Liver (tissue), 3 donors: ENCODE measurements at regions not wholly inside any gene's neighbourhood (a gene's known extent, or its start where the extent isn't known, plus 50 kb on each side); places are given as distances from the start of the nearest gene placed in this dataset.

Experiments
- ATF3 ChIP-seq: IDR thresholded peaks from 2 replicates; pipeline ENCODE4 v1.6.1; 2016; ENCODE audit warnings: antibody characterized with exemption
- FOXA1 ChIP-seq: IDR thresholded peaks from 2 replicates; pipeline ENCODE4 v1.6.1; 2016; ENCODE audit warnings: antibody characterized with exemption
- GABPA ChIP-seq, 2 donors: IDR thresholded peaks in 1 of 2; conservative IDR thresholded peaks in 1 of 2; 2 replicates each; pipeline ENCODE4 v1.6.1; 2016; ENCODE audit warnings: antibody characterized with exemption in 2 of 2, mild to moderate bottlenecking in 1 of 2, moderate library complexity in 1 of 2
- HNF4A ChIP-seq, 2 donors: conservative IDR thresholded peaks; 2 replicates each; pipeline ENCODE4 v1.6.1; 2016; ENCODE audit warnings: antibody characterized with exemption in 2 of 2, mild to moderate bottlenecking in 2 of 2
- REST ChIP-seq: IDR thresholded peaks from 2 replicates; pipeline ENCODE4 v1.6.1; 2016; ENCODE audit warnings: antibody characterized with exemption, mild to moderate bottlenecking
- SP1 ChIP-seq: IDR thresholded peaks from 2 replicates; pipeline ENCODE4 v1.6.1; 2018; ENCODE audit warnings: antibody characterized with exemption, mild to moderate bottlenecking
- YY1 ChIP-seq: IDR thresholded peaks from 2 replicates; pipeline ENCODE4 v1.6.1; 2016; ENCODE audit warnings: antibody characterized with exemption, mild to moderate bottlenecking
- ZBTB33 ChIP-seq: IDR thresholded peaks from 2 replicates; pipeline ENCODE4 v1.6.1; 2016; ENCODE audit warnings: antibody characterized with exemption
- TF ChIP-seq, protein P1 (sequence below): fragments of 150-350 bp; IDR thresholded peaks from 2 replicates; pipeline ENCODE4 v1.5.1; 2017; ENCODE audit warnings: improper control_type of control experiment, low read depth, low read length; ENCODE audit not compliant: missing input control
- donor health status: healthy.
- donor health status: healthy.

DNA sequence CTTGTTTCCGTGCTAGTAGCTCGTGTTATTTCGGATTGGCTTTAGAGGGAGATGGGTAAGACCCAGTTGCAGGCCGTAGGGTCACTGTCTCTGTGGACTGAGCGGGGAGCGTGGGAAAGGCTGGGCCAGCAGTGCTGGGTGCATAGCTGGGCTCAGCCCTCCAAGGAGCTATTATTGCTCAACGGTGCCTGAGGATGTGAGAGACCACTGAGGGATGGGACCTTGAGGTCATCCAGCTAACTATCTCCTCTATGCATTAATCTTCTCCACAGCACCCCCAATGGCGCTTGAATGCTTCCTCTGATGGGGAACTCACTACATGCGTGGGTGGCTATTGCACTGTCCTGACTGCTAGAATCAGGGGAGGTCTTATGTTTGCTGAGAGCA lies 126.1 kb upstream of the FOXF1 start:
- TF ChIP-seq, protein P1, sequence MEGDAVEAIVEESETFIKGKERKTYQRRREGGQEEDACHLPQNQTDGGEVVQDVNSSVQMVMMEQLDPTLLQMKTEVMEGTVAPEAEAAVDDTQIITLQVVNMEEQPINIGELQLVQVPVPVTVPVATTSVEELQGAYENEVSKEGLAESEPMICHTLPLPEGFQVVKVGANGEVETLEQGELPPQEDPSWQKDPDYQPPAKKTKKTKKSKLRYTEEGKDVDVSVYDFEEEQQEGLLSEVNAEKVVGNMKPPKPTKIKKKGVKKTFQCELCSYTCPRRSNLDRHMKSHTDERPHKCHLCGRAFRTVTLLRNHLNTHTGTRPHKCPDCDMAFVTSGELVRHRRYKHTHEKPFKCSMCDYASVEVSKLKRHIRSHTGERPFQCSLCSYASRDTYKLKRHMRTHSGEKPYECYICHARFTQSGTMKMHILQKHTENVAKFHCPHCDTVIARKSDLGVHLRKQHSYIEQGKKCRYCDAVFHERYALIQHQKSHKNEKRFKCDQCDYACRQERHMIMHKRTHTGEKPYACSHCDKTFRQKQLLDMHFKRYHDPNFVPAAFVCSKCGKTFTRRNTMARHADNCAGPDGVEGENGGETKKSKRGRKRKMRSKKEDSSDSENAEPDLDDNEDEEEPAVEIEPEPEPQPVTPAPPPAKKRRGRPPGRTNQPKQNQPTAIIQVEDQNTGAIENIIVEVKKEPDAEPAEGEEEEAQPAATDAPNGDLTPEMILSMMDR, result no peak
- TF ChIP-seq SP1 (no peak), FOXA1 (no peak), HNF4A (conservative IDR thresholded peaks at IDR 0.05) (no peak), GABPA (IDR thresholded peaks at IDR 0.05 in 1 of 2, conservative IDR thresholded peaks at IDR 0.05 in 1 of 2) (no peak), ATF3 (no peak), REST (no peak), YY1 (no peak), ZBTB33 (no peak)
